ENCODE measurements at regions not wholly inside any gene's neighbourhood (a gene's known extent, or its start where the extent isn't known, plus 50 kb on each side); places are given as distances from the start of the nearest gene placed in this dataset.

GRCh38 chr2:38182492-38183003, 106.6 kb upstream of the CYP1B1 start:
- no peak overlapping the region for H3K4me3 ChIP-seq (ENCODE audit: low read length)
- no peak for TF ChIP-seq CTCF (IDR thresholded peaks at IDR 0.05; ENCODE audit: insufficient read depth, low read depth, low read length, missing control alignments)
- DNase-seq (ENCODE audit: low read depth), result no peak

- TF ChIP-seq CTCF (IDR thresholded peaks at IDR 0.05; ENCODE audit: insufficient read depth, low read depth, low read length, missing control alignments), result no peak
- DNase-seq (ENCODE audit: low read depth), result no peak
- H3K4me3 ChIP-seq (ENCODE audit: low read length), result no peak overlapping the region
Measured at GRCh38 chr2:38181806-38182491, 106.0 kb upstream of the CYP1B1 start.

- H3K4me3 ChIP-seq (ENCODE audit: low read length), result no peak overlapping the region
- TF ChIP-seq CTCF (IDR thresholded peaks at IDR 0.05; ENCODE audit: insufficient read depth, low read depth, low read length, missing control alignments), result no peak
- no peak for DNase-seq (ENCODE audit: low read depth)
Measured at GRCh38 chr2:38180754-38181153, 104.8 kb upstream of the CYP1B1 start.

- TF ChIP-seq CTCF (IDR thresholded peaks at IDR 0.05; ENCODE audit: insufficient read depth, low read depth, low read length, missing control alignments), result no peak
- H3K4me3 ChIP-seq (ENCODE audit: low read length), result no peak overlapping the region
- DNase-seq (ENCODE audit: low read depth), result peak; percentile 50
Measured at GRCh38 chr2:38178556-38179419, 102.8 kb upstream of the CYP1B1 start.

- peak; percentile 66 for DNase-seq (ENCODE audit: low read depth)
- no peak for TF ChIP-seq CTCF (IDR thresholded peaks at IDR 0.05; ENCODE audit: insufficient read depth, low read depth, low read length, missing control alignments)
Measured at GRCh38 chr2:38178119-38178518, 102.2 kb upstream of the CYP1B1 start.

GRCh38 chr2:38176619-38177021, 100.7 kb upstream of the CYP1B1 start:
- peak; percentile 32 for DNase-seq (ENCODE audit: low read depth)
- H3K4me3 ChIP-seq (ENCODE audit: low read length), result no peak overlapping the region
- TF ChIP-seq CTCF (IDR thresholded peaks at IDR 0.05; ENCODE audit: insufficient read depth, low read depth, low read length, missing control alignments), result no peak

More at GRCh38 chr2:38178119-38178518, 102.2 kb upstream of the CYP1B1 start:
- H3K4me3 ChIP-seq (ENCODE audit: low read length), result no peak overlapping the region

Measured in epithelial cell of esophagus (primary cell).